Neural cell (in vitro differentiated cells): ENCODE measurements at regions not wholly inside any gene's neighbourhood (a gene's known extent, or its start where the extent isn't known, plus 50 kb on each side); places are given as distances from the start of the nearest gene placed in this dataset.

Experiments
- POLR2AphosphoS5 ChIP-seq: IDR thresholded peaks from 2 replicates; pipeline ENCODE4 v1.6.1; 2012
- TF ChIP-seq, protein P1 (sequence below): fragments of 450-650 bp; IDR thresholded peaks from 2 replicates; pipeline ENCODE4 v1.5.1; 2014; ENCODE audit warnings: antibody characterized with exemption, mild to moderate bottlenecking, moderate library complexity; ENCODE audit not compliant: poor library complexity, severe bottlenecking

DNA sequence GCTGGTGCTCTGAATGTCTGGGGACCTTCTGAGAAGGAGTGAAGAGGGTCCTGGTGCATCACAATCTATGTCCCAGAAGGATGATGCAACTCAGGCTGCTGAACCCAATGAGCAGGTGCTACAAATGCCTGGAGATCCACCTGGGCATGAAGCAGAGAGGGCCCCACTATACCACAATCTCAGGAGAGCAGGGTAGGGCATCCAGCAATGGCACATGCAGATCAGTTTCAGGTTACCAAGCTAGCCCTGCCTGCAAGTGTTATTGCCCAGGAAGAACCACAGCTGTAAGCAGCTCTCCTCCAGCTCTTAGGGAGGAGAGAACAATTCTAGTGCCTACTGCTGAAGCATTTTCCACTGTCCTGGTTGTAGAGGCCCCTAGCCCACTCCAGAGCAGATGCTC is 389.2 kb upstream of the TNC start:
- TF ChIP-seq, protein P1, sequence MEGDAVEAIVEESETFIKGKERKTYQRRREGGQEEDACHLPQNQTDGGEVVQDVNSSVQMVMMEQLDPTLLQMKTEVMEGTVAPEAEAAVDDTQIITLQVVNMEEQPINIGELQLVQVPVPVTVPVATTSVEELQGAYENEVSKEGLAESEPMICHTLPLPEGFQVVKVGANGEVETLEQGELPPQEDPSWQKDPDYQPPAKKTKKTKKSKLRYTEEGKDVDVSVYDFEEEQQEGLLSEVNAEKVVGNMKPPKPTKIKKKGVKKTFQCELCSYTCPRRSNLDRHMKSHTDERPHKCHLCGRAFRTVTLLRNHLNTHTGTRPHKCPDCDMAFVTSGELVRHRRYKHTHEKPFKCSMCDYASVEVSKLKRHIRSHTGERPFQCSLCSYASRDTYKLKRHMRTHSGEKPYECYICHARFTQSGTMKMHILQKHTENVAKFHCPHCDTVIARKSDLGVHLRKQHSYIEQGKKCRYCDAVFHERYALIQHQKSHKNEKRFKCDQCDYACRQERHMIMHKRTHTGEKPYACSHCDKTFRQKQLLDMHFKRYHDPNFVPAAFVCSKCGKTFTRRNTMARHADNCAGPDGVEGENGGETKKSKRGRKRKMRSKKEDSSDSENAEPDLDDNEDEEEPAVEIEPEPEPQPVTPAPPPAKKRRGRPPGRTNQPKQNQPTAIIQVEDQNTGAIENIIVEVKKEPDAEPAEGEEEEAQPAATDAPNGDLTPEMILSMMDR = no peak
- no peak for TF ChIP-seq POLR2AphosphoS5
